ENCODE measurements at regions not wholly inside any gene's neighbourhood (a gene's known extent, or its start where the extent isn't known, plus 50 kb on each side); places are given as distances from the start of the nearest gene placed in this dataset.

DNA sequence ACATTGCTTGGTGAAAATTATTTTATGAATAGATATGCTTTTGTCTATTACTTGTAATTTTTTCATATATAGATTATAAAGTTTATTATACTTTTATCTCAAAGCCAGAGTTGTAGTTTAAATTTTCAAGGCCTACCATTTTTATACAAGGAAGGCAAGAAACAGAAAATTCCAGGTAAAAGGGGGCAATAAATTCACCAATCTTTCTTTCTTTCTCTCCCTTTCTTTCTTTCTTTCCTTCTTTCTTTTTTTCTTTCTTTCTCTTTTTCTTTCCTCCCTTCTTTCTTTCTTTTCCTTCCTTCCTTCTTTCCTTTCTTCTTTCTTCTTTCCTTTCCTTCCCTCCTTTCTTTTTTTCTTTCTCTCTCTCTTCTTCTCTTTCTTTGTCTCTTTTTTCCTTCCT is 529.4 kb downstream of the PCDH17 start:
- no peak for TF ChIP-seq CTCF (conservative IDR thresholded peaks at IDR 0.05; ENCODE audit: low read depth in 2 of 2)
- TF ChIP-seq ZNF114 (CRISPR knock-in tag; IDR thresholded peaks at IDR 0.05) = no peak
- DNase-seq (ENCODE audit: low spot score) = no peak
- Mint-ChIP-seq H3K36me3 (ENCODE audit: low read depth) (no peaks in the 10 kb centered on the region), H3K27me3 (ENCODE audit: insufficient read depth, low read depth, poor library complexity) (peaks cover 2% of the 10 kb centered on the region), H3K4me3 (no peak overlapping the region), H3K27ac (no peak overlapping the region), H3K9me3 (no peaks in the 10 kb centered on the region), H3K4me1 (peaks cover 2% of the 10 kb centered on the region; the same call in 1 of the 3 replicates)
- Histone ChIP-seq H3F3A (replicated peaks; ENCODE audit: low read depth) (no peaks in the 10 kb centered on the region), H3K9me2 (ENCODE audit: insufficient read depth) (no peaks in the 10 kb centered on the region), H2AFZ (peak overlapping the region; percentile 86; the same call in 1 of the 2 replicates), H3K79me2 (replicated peaks; ENCODE audit: insufficient read depth) (no peaks in the 10 kb centered on the region), H3K4me1 (ENCODE audit: insufficient read depth) (no peaks in the 10 kb centered on the region), H4K20me1 (replicated peaks; ENCODE audit: insufficient read depth) (no peaks in the 10 kb centered on the region), H3K4me2 (no peak overlapping the region), H3K27me3 (ENCODE audit: insufficient read depth) (no peaks in the 10 kb centered on the region), H3K36me3 (ENCODE audit: insufficient read depth) (no peaks in the 10 kb centered on the region), H3K27ac (ENCODE audit: low read depth) (no peak overlapping the region), H3K4me3 (no peak overlapping the region)
- ATAC-seq = no peak

GRCh38 chr13:58165617-58166016 is 534.1 kb downstream of the PCDH17 start:
- Histone ChIP-seq H3K9me2 (ENCODE audit: insufficient read depth) (no peaks in the 10 kb centered on the region), H3K27me3 (ENCODE audit: insufficient read depth) (no peaks in the 10 kb centered on the region), H2AFZ (no peak overlapping the region), H3K4me1 (ENCODE audit: insufficient read depth) (peaks cover 20% of the 10 kb centered on the region), H3K27ac (ENCODE audit: low read depth) (no peak overlapping the region), H3F3A (replicated peaks; ENCODE audit: low read depth) (no peaks in the 10 kb centered on the region), H3K79me2 (replicated peaks; ENCODE audit: insufficient read depth) (no peaks in the 10 kb centered on the region), H3K4me3 (no peak overlapping the region), H3K36me3 (ENCODE audit: insufficient read depth) (no peaks in the 10 kb centered on the region), H4K20me1 (replicated peaks; ENCODE audit: insufficient read depth) (no peaks in the 10 kb centered on the region), H3K4me2 (no peak overlapping the region)
- no peaks in the 10 kb centered on the region for H3K36me3 Mint-ChIP-seq (ENCODE audit: low read depth)
- no peak for ATAC-seq
- no peak for TF ChIP-seq ETS1 (IDR thresholded peaks at IDR 0.05)
- TF ChIP-seq EZH2phosphoT487 (IDR thresholded peaks at IDR 0.05; ENCODE audit: unreplicated experiment) = no peak
- no peak for TF ChIP-seq REST (IDR thresholded peaks at IDR 0.05; ENCODE audit: unreplicated experiment)
- no peak for TF ChIP-seq ZNF331 (CRISPR knock-in tag; IDR thresholded peaks at IDR 0.05; ENCODE audit: low read depth)
- no peak for TF ChIP-seq CREB1 (CRISPR knock-in tag; IDR thresholded peaks at IDR 0.05; ENCODE audit: low read depth)
- TF ChIP-seq NANOG (IDR thresholded peaks at IDR 0.05; ENCODE audit: borderline replicate concordance) = no peak
- H3K27ac Mint-ChIP-seq = no peak overlapping the region
- peaks cover 17% of the 10 kb centered on the region; the same call in 2 of the 3 replicates for H3K4me1 Mint-ChIP-seq
- peaks cover 2% of the 10 kb centered on the region for H3K27me3 Mint-ChIP-seq (ENCODE audit: insufficient read depth, low read depth, poor library complexity)
- DNase-seq (ENCODE audit: low spot score) = no peak
- H3K4me3 Mint-ChIP-seq = no peak overlapping the region
- no peaks in the 10 kb centered on the region for H3K9me3 Mint-ChIP-seq

Measured in GM23338 (cell line).